HFFc6 (cell line): ENCODE measurements at regions not wholly inside any gene's neighbourhood (a gene's known extent, or its start where the extent isn't known, plus 50 kb on each side); places are given as distances from the start of the nearest gene placed in this dataset.
A peak's percentile ranks its signal among the peaks of the same experiment; 100 is the strongest.
"Not testable (repeated sequence)": the region's sequence is repeated elsewhere in the genome, so short reads cannot be mapped to it uniquely, and the experiment has no call there.

Experiments
- DNase-seq: peaks from one replicate; pipeline ENCODE4 v3.0.0-alpha.2; 2018
- H3K27ac Mint-ChIP-seq: 2 replicates; pipeline ENCODE4 v1.8.0; 2020; ENCODE audit warnings: mild to moderate bottlenecking, mixed read lengths
- H3K27me3 Mint-ChIP-seq: 2 replicates; pipeline ENCODE4 v1.8.0; 2021; ENCODE audit warnings: mild to moderate bottlenecking, moderate library complexity, mixed read lengths; ENCODE audit not compliant: insufficient read depth
- H3K36me3 Mint-ChIP-seq: 2 replicates; pipeline ENCODE4 v1.8.0; 2021; ENCODE audit warnings: low read depth, mixed read lengths
- H3K4me1 Mint-ChIP-seq: 2 replicates; pipeline ENCODE4 v1.8.0; 2020; ENCODE audit warnings: low read depth, mixed read lengths
- H3K4me3 Mint-ChIP-seq: 2 replicates; pipeline ENCODE4 v1.8.0; 2020; ENCODE audit warnings: mild to moderate bottlenecking, moderate library complexity, mixed read lengths
- H3K9me3 Mint-ChIP-seq: 2 replicates; pipeline ENCODE4 v1.8.0; 2020; ENCODE audit warnings: mild to moderate bottlenecking, mixed read lengths
- CTCF ChIP-seq: fragments of 200-600 bp; sonication (generic); IDR thresholded peaks from 2 replicates; pipeline ENCODE4 v1.5.0; 2021; ENCODE audit warnings: antibody characterized with exemption, mild to moderate bottlenecking

- no peaks in the 10 kb centered on the region for H3K4me1 Mint-ChIP-seq
- H3K27ac Mint-ChIP-seq, result no peak overlapping the region
- no peak for TF ChIP-seq CTCF
- H3K4me3 Mint-ChIP-seq, result no peak overlapping the region
- H3K36me3 Mint-ChIP-seq, result no peaks in the 10 kb centered on the region
- no peak for DNase-seq
- no peaks in the 10 kb centered on the region for H3K9me3 Mint-ChIP-seq
- peaks cover 3% of the 10 kb centered on the region for H3K27me3 Mint-ChIP-seq
These were observed 117.8 kb upstream of the CHD6 start for GRCh38 chr20:41735949-41736348.

- TF ChIP-seq CTCF, result peak; percentile 92
- peak; percentile 34 for DNase-seq
- H3K4me1 Mint-ChIP-seq, result no peaks in the 10 kb centered on the region
- H3K27ac Mint-ChIP-seq, result no peak overlapping the region
- H3K36me3 Mint-ChIP-seq, result no peaks in the 10 kb centered on the region
- no peaks in the 10 kb centered on the region for H3K9me3 Mint-ChIP-seq
- peaks cover 3% of the 10 kb centered on the region for H3K27me3 Mint-ChIP-seq
- H3K4me3 Mint-ChIP-seq, result no peak overlapping the region
These were observed 116.3 kb upstream of the CHD6 start for GRCh38 chr20:41734506-41734945.

- H3K4me1 Mint-ChIP-seq, result no peaks in the 10 kb centered on the region
- H3K9me3 Mint-ChIP-seq, result peaks cover 2% of the 10 kb centered on the region; the same call in 1 of the 2 replicates
- no peak overlapping the region for H3K4me3 Mint-ChIP-seq
- no peak for DNase-seq
- no peaks in the 10 kb centered on the region; the same call in none of the 2 replicates for H3K27me3 Mint-ChIP-seq
- no peak overlapping the region for H3K27ac Mint-ChIP-seq
- no peaks in the 10 kb centered on the region for H3K36me3 Mint-ChIP-seq
- no peak for TF ChIP-seq CTCF
These were observed 115.0 kb upstream of the CHD6 start for GRCh38 chr20:41733151-41733550.

- H3K4me1 Mint-ChIP-seq, H3K27me3 Mint-ChIP-seq, H3K36me3 Mint-ChIP-seq, H3K27ac Mint-ChIP-seq, DNase-seq, H3K4me3 Mint-ChIP-seq, H3K9me3 Mint-ChIP-seq: not testable (repeated sequence)
These were observed 113.0 kb upstream of the CHD6 start for GRCh38 chr20:41731198-41731597.

GRCh38 chr20:41727681-41728080 lies 109.5 kb upstream of the CHD6 start:
- H3K9me3 Mint-ChIP-seq, H3K4me1 Mint-ChIP-seq, DNase-seq, H3K36me3 Mint-ChIP-seq, H3K4me3 Mint-ChIP-seq, H3K27ac Mint-ChIP-seq: not testable (repeated sequence)
- peaks cover 12% of the 10 kb centered on the region for H3K27me3 Mint-ChIP-seq

- Mint-ChIP-seq H3K4me1 (no peaks in the 10 kb centered on the region), H3K27me3 (peaks cover 12% of the 10 kb centered on the region), H3K9me3 (peaks cover 4% of the 10 kb centered on the region; the same call in 1 of the 2 replicates), H3K4me3 (no peak overlapping the region), H3K27ac (no peak overlapping the region), H3K36me3 (peaks cover 4% of the 10 kb centered on the region; the same call in 1 of the 2 replicates)
- no peak for DNase-seq
- no peak for TF ChIP-seq CTCF
These were observed 108.5 kb upstream of the CHD6 start for GRCh38 chr20:41726727-41727126.

GRCh38 chr20:41719151-41719550 lies 101.0 kb upstream of the CHD6 start:
- DNase-seq, result no peak
- Mint-ChIP-seq H3K36me3 (no peaks in the 10 kb centered on the region), H3K27ac (no peak overlapping the region), H3K9me3 (no peaks in the 10 kb centered on the region; the same call in 1 of the 2 replicates), H3K4me3 (no peak overlapping the region), H3K27me3 (peaks cover 8% of the 10 kb centered on the region), H3K4me1 (peaks cover 26% of the 10 kb centered on the region)
- TF ChIP-seq CTCF, result no peak
